H1 (cell line): ENCODE measurements at regions not wholly inside any gene's neighbourhood (a gene's known extent, or its start where the extent isn't known, plus 50 kb on each side); places are given as distances from the start of the nearest gene placed in this dataset.

Experiments used
- CTCF ChIA-PET: fragments of 300-600 bp; sonication (Branson Sonifier 250); formaldehyde crosslinking; loops from one replicate; lab custom pipeline; 2021; ENCODE audit not compliant: partially characterized antibody; lab: Charles Lee
- POLR2A ChIA-PET: fragments of 300-600 bp; sonication (Branson Sonifier 250); formaldehyde crosslinking; loops from one replicate; lab custom pipeline; 2021; ENCODE audit warnings: inconsistent platforms; ENCODE audit not compliant: partially characterized antibody; lab: Charles Lee
- DNase-seq, 2 experiments: peaks; one replicate each; pipeline versions ENCODE4 v3.0.0 to v3.0.0-alpha.2; 2010 to 2022; ENCODE audit warnings: low spot score in 2 of 2, low read depth in 1 of 2, mixed read lengths in 1 of 2
- FAIRE-seq: peaks from 2 replicates; lab custom pipeline; 2011; peaks lifted over from hg19 to GRCh38; lab: Jason Lieb, UNC
- H2AFZ ChIP-seq: 2 replicates; pipeline ENCODE4 v1.8.1; 2012; ENCODE audit warnings: low read length, inconsistent platforms
- H2AK5ac ChIP-seq: 2 replicates; pipeline ENCODE4 v1.6.1; 2013; ENCODE audit warnings: low read depth, low read length
- H2BK120ac ChIP-seq: replicated peaks from 2 replicates; pipeline ENCODE3; 2013; ENCODE audit warnings: low read depth, low read length, inconsistent platforms
- H2BK12ac ChIP-seq: 2 replicates; pipeline ENCODE4 v1.6.1; 2013; ENCODE audit warnings: low read depth, low read length
- H2BK15ac ChIP-seq: 2 replicates; pipeline ENCODE4 v1.6.1; 2013; ENCODE audit warnings: low read length
- H2BK20ac ChIP-seq: 2 replicates; pipeline ENCODE4 v1.6.1; 2013; ENCODE audit warnings: low read length
- H2BK5ac ChIP-seq: 2 replicates; pipeline ENCODE4 v1.6.1; 2013; ENCODE audit warnings: low read depth, low read length
- H3K14ac ChIP-seq: 2 replicates; pipeline ENCODE4 v1.6.1; 2013; ENCODE audit warnings: inconsistent platforms; ENCODE audit not compliant: insufficient read length
- H3K18ac ChIP-seq: 2 replicates; pipeline ENCODE4 v1.6.1; 2013; ENCODE audit warnings: low read length; ENCODE audit errors: extremely low read depth
- H3K23ac ChIP-seq: 2 replicates; pipeline ENCODE4 v1.6.1; 2013; ENCODE audit warnings: inconsistent platforms; ENCODE audit not compliant: insufficient read length
- H3K23me2 ChIP-seq: 2 replicates; pipeline ENCODE4 v1.6.1; 2013; ENCODE audit warnings: low read depth, low read length
- H3K27ac ChIP-seq: 2 replicates; pipeline ENCODE4 v1.6.1; 2011; ENCODE audit warnings: low read depth, low read length, inconsistent platforms
- H3K27me3 ChIP-seq, 4 experiments: replicated peaks in 1 of 4; 1 replicate in 1 of 4; 2 replicates in 3 of 4; pipeline versions ENCODE4 v1.6.1 to v1.8.1; 2011 to 2013; ENCODE audit warnings: low read length in 3 of 4, mild to moderate bottlenecking in 3 of 4, inconsistent platforms in 2 of 4, mixed read lengths in 2 of 4, moderate library complexity in 1 of 4; ENCODE audit not compliant: control insufficient read depth in 3 of 4, insufficient read depth in 3 of 4; ENCODE audit errors: extremely low read depth in 1 of 4
- H3K36me3 ChIP-seq, 4 experiments: 2 replicates each; pipeline versions ENCODE4 v1.6.1 to v1.8.1; 2011 to 2013; ENCODE audit warnings: mild to moderate bottlenecking in 4 of 4, low read length in 3 of 4, moderate library complexity in 2 of 4, control low read depth in 1 of 4, inconsistent platforms in 1 of 4; ENCODE audit not compliant: insufficient read depth in 4 of 4, control insufficient read depth in 2 of 4
- H3K4ac ChIP-seq: replicated peaks from 2 replicates; pipeline ENCODE3; 2013; ENCODE audit warnings: low read length, low read depth, mixed read lengths, inconsistent platforms; ENCODE audit not compliant: insufficient read length
- H3K4me1 ChIP-seq, 4 experiments: replicated peaks in 1 of 4; 1 replicate in 1 of 4; 2 replicates in 3 of 4; pipeline versions ENCODE4 v1.6.1 to v1.8.1; 2011 to 2013; ENCODE audit warnings: low read length in 3 of 4, inconsistent platforms in 2 of 4, mixed read lengths in 1 of 4; ENCODE audit not compliant: insufficient read depth in 4 of 4, control insufficient read depth in 3 of 4
- H3K4me2 ChIP-seq, 2 experiments: 2 replicates each; pipeline versions ENCODE4 v1.6.1 to v1.8.1; 2011 to 2013; ENCODE audit warnings: low read depth in 2 of 2, low read length in 2 of 2, control low read depth in 1 of 2, inconsistent platforms in 1 of 2, mild to moderate bottlenecking in 1 of 2; ENCODE audit not compliant: insufficient read depth in 1 of 2
- H3K4me3 ChIP-seq, 4 experiments: fragments of 200-600, 300-600 bp in 1 of 4; sonication (generic), shearing (Covaris generic), sonication (Bioruptor Twin) in 1 of 4; 2 replicates each; pipeline versions ENCODE4 v1.5.1 to v1.8.1; 2011 to 2016; ENCODE audit warnings: low read length in 4 of 4, low read depth in 3 of 4, control low read depth in 2 of 4, inconsistent platforms in 2 of 4, mild to moderate bottlenecking in 2 of 4, mixed read lengths in 1 of 4, moderate library complexity in 1 of 4; ENCODE audit not compliant: insufficient read depth in 2 of 4; ENCODE audit errors: extremely low read depth in 1 of 4
- H3K56ac ChIP-seq: replicated peaks from 2 replicates; pipeline ENCODE3; 2013; ENCODE audit warnings: low read depth, mild to moderate bottlenecking, mixed read lengths, low read length, inconsistent platforms; ENCODE audit not compliant: insufficient read length
- H3K79me1 ChIP-seq: 2 replicates; pipeline ENCODE4 v1.6.1; 2013; ENCODE audit warnings: low read depth, low read length, control low read depth
- H3K79me2 ChIP-seq, 2 experiments: 2 replicates each; pipeline versions ENCODE4 v1.6.1 to v1.8.1; 2012 to 2013; ENCODE audit warnings: low read length in 2 of 2, mild to moderate bottlenecking in 2 of 2, inconsistent platforms in 1 of 2; ENCODE audit not compliant: insufficient read depth in 2 of 2, control insufficient read depth in 1 of 2
- H3K9ac ChIP-seq, 4 experiments: replicated peaks in 1 of 4; 1 replicate in 1 of 4; 2 replicates in 3 of 4; pipeline versions ENCODE4 v1.6.1 to v1.8.1; 2011 to 2013; ENCODE audit warnings: low read depth in 3 of 4, low read length in 3 of 4, control low read depth in 2 of 4, mild to moderate bottlenecking in 2 of 4, moderate library complexity in 2 of 4, inconsistent platforms in 1 of 4; ENCODE audit errors: extremely low read depth in 1 of 4
- H3K9me3 ChIP-seq, 2 experiments: 2 replicates each; pipeline versions ENCODE4 v1.6.1 to v1.8.1; 2012 to 2013; ENCODE audit warnings: mild to moderate bottlenecking in 2 of 2, moderate library complexity in 2 of 2, control low read depth in 1 of 2, inconsistent platforms in 1 of 2, low read depth in 1 of 2, low read length in 1 of 2, mixed read lengths in 1 of 2; ENCODE audit not compliant: insufficient read depth in 2 of 2
- H4K20me1 ChIP-seq, 2 experiments: replicated peaks in 1 of 2; 2 replicates each; pipeline versions ENCODE3 to v1.8.1; 2011 to 2013; ENCODE audit warnings: inconsistent platforms in 2 of 2, low read length in 2 of 2, mild to moderate bottlenecking in 1 of 2; ENCODE audit not compliant: insufficient read depth in 2 of 2, control insufficient read depth in 1 of 2
- H4K5ac ChIP-seq: 2 replicates; pipeline ENCODE4 v1.6.1; 2013; ENCODE audit warnings: low read length, low read depth, mixed read lengths, inconsistent platforms; ENCODE audit not compliant: insufficient read length
- H4K8ac ChIP-seq: 2 replicates; pipeline ENCODE4 v1.8.0; 2013; ENCODE audit warnings: mild to moderate bottlenecking, moderate library complexity, low read length, inconsistent platforms; ENCODE audit not compliant: insufficient read depth; ENCODE audit errors: extremely low read depth
- H4K91ac ChIP-seq: replicated peaks from 2 replicates; pipeline ENCODE3; 2013; ENCODE audit warnings: low read length, mixed read lengths, inconsistent platforms; ENCODE audit not compliant: insufficient read length
- CHD2 ChIP-seq: IDR thresholded peaks from 2 replicates; pipeline ENCODE4 v1.6.1; 2012; ENCODE audit warnings: low read length, improper control_type of control experiment
- EP300 ChIP-seq, 2 experiments: IDR thresholded peaks; 1 replicate in 1 of 2; 2 replicates in 1 of 2; pipeline ENCODE4 v1.6.1; 2011 to 2012; ENCODE audit warnings: low read depth in 2 of 2, low read length in 2 of 2, mild to moderate bottlenecking in 2 of 2, borderline replicate concordance in 1 of 2, inconsistent platforms in 1 of 2, moderate library complexity in 1 of 2
- FOSL1 ChIP-seq: IDR thresholded peaks from 2 replicates; pipeline ENCODE4 v1.6.1; 2011; ENCODE audit warnings: mild to moderate bottlenecking, low read depth, low read length, moderate library complexity; ENCODE audit not compliant: insufficient read depth
- GABPA ChIP-seq: IDR thresholded peaks from 2 replicates; pipeline ENCODE4 v1.6.1; 2011; ENCODE audit warnings: mild to moderate bottlenecking, low read length, moderate library complexity, borderline replicate concordance; ENCODE audit not compliant: insufficient read depth
- POLR2AphosphoS5 ChIP-seq: IDR thresholded peaks from 2 replicates; pipeline ENCODE4 v1.6.1; 2011; ENCODE audit warnings: low read depth, low read length
- SP1 ChIP-seq: IDR thresholded peaks from 2 replicates; pipeline ENCODE4 v1.6.1; 2011; ENCODE audit warnings: low read depth, low read length
- TAF1 ChIP-seq: IDR thresholded peaks from 2 replicates; pipeline ENCODE4 v1.6.1; 2011; ENCODE audit warnings: mild to moderate bottlenecking, low read depth, low read length
- TAF7 ChIP-seq: optimal IDR thresholded peaks from 2 replicates; pipeline ENCODE3; 2011; ENCODE audit warnings: low read depth, mild to moderate bottlenecking, inconsistent platforms, low read length, moderate library complexity, borderline replicate concordance
- ZNF274 ChIP-seq: IDR thresholded peaks from 2 replicates; pipeline ENCODE4 v1.7.0; 2012; ENCODE audit warnings: low read length, borderline replicate concordance; ENCODE audit errors: extremely low read depth
- WGBS, 2 experiments: shearing (Covaris generic) in 1 of 2; methylation state at CpG; one replicate each; pipeline versions ENCODE4 v1.1.6 to v1.1.7; 2013 to 2015; ENCODE audit warnings: low lambda C conversion rate in 2 of 2, mixed read lengths in 2 of 2, inconsistent platforms in 1 of 2, low coverage in 1 of 2, missing lambda C conversion rate in 1 of 2; ENCODE audit not compliant: insufficient replicate concordance in 2 of 2, insufficient coverage in 1 of 2, insufficient read length in 1 of 2; ENCODE audit errors: extremely low coverage in 1 of 2, missing lambda C conversion rate in 1 of 2; 5-methylcytosine and 5-hydroxymethylcytosine counted together
- TF ChIP-seq, protein P1 (sequence below): IDR thresholded peaks from 2 replicates; pipeline ENCODE4 v1.6.1; 2011; ENCODE audit warnings: low read depth, mild to moderate bottlenecking, low read length; ENCODE audit not compliant: insufficient read depth

DNA sequence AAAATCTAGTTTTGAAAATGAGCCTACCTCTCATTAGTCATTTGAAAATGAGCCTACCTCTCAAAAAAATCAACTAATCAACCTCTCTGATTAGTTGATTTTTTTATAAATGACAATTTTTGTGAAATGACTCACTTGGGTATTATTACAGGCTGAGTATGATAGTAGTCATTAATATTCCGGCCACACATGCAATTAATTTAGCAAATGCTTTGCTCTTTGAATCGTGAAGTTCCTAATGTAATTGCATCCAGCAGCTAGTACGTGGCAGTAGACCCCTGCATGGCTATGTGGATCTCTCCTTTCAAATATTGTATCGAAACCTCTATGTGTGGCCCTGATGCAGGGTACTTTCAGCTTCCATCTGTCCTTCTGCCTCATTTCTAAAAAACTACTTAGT, 245.9 kb upstream of the PHYHIPL start:
- CTCF ChIA-PET = interaction anchor here (0.6 to 1.6 kb wide), 6 partner anchors 9 to 1398 kb away, joined by 3 to 6 read pairs (median 4); no protein-coding TSS in a partner anchor
- TF ChIP-seq SP1 (no peak), TAF7 (no peak), GABPA (no peak), ZNF274 (no peak), CHD2 (no peak), POLR2AphosphoS5 (no peak), FOSL1 (no peak), TAF1 (no peak), EP300 (IDR thresholded peaks at IDR 0.05; ENCODE audit: borderline replicate concordance in 1 of 2, low read depth in 2 of 2, low read length in 2 of 2) (no peak)
- TF ChIP-seq, protein P1, sequence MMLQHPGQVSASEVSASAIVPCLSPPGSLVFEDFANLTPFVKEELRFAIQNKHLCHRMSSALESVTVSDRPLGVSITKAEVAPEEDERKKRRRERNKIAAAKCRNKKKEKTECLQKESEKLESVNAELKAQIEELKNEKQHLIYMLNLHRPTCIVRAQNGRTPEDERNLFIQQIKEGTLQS = no peak

More for the DNA sequence above, 245.9 kb upstream of the PHYHIPL start:
- no peaks in the 10 kb centered on the region for H3K79me1 ChIP-seq
- H2BK20ac ChIP-seq = no peak overlapping the region
- H3K36me3 ChIP-seq = no peaks in the 10 kb centered on the region
- no peak overlapping the region for H2BK120ac ChIP-seq
- H3K23me2 ChIP-seq = no peaks in the 10 kb centered on the region
- no peak overlapping the region for H3K56ac ChIP-seq
- no peaks in the 10 kb centered on the region for H3K4me1 ChIP-seq
- H3K18ac ChIP-seq = no peak overlapping the region
- POLR2A ChIA-PET = no interaction called here
- no peak overlapping the region for H3K27ac ChIP-seq
- no peak overlapping the region; a peak in 1 of 7 replicates for H3K9ac ChIP-seq
- no peak for FAIRE-seq
- H2BK5ac ChIP-seq = no peak overlapping the region
- DNase-seq = no peak
- no peak overlapping the region for H2AK5ac ChIP-seq
- no peak overlapping the region for H2BK12ac ChIP-seq
- H4K20me1 ChIP-seq = no peaks in the 10 kb centered on the region
- WGBS, 2 experiments = 94% methylated on average over 4 of the region's 4 CpGs; no CpG with 5 or more reads in 1 of the 2 experiments
- H3K14ac ChIP-seq = no peak overlapping the region
- no peak overlapping the region for H2AFZ ChIP-seq
- no peak overlapping the region for H4K91ac ChIP-seq
- no peak overlapping the region for H4K8ac ChIP-seq
- H3K27me3 ChIP-seq = no peaks in the 10 kb centered on the region
- no peak overlapping the region for H4K5ac ChIP-seq
- H3K23ac ChIP-seq = no peak overlapping the region
- H2BK15ac ChIP-seq = no peak overlapping the region
- H3K4ac ChIP-seq = no peak overlapping the region
- no peaks in the 10 kb centered on the region for H3K9me3 ChIP-seq
- no peak overlapping the region for H3K4me2 ChIP-seq
- no peaks in the 10 kb centered on the region for H3K79me2 ChIP-seq
- H3K4me3 ChIP-seq = no peak overlapping the region
